GM12875 (cell line): ENCODE measurements at regions not wholly inside any gene's neighbourhood (a gene's known extent, or its start where the extent isn't known, plus 50 kb on each side); places are given as distances from the start of the nearest gene placed in this dataset.

Experiments
- H3K4me3 ChIP-seq: one replicate; pipeline ENCODE4 v1.5.1; 2011; ENCODE audit warnings: low read depth, low read length, control low read depth
- CTCF ChIP-seq: IDR thresholded peaks from 2 replicates; pipeline ENCODE4 v1.5.1; 2011; ENCODE audit warnings: low read depth, mild to moderate bottlenecking, control low read depth, inconsistent platforms, low read length, moderate library complexity, borderline replicate concordance; ENCODE audit not compliant: insufficient read depth

GRCh38 chr4:43766648-43767047 is 682.0 kb downstream of the KCTD8 start:
- TF ChIP-seq CTCF, result no peak

GRCh38 chr4:43776371-43776770 is 672.2 kb downstream of the KCTD8 start:
- TF ChIP-seq CTCF, result no peak
- no peak overlapping the region for H3K4me3 ChIP-seq

More at GRCh38 chr4:43766648-43767047, 682.0 kb downstream of the KCTD8 start:
- H3K4me3 ChIP-seq, result no peak overlapping the region

- no peak overlapping the region for H3K4me3 ChIP-seq
- TF ChIP-seq CTCF, result no peak
Measured at GRCh38 chr4:43778187-43778915, 670.3 kb downstream of the KCTD8 start.

GRCh38 chr4:43781125-43781524 is 667.5 kb downstream of the KCTD8 start:
- no peak for TF ChIP-seq CTCF

GRCh38 chr4:43782391-43782790 is 666.2 kb downstream of the KCTD8 start:
- TF ChIP-seq CTCF, result no peak
- no peak overlapping the region for H3K4me3 ChIP-seq

More at GRCh38 chr4:43781125-43781524, 667.5 kb downstream of the KCTD8 start:
- H3K4me3 ChIP-seq, result no peak overlapping the region

GRCh38 chr4:43816116-43816515 is 632.5 kb downstream of the KCTD8 start:
- H3K4me3 ChIP-seq, result no peak overlapping the region

More at GRCh38 chr4:43816116-43816515, 632.5 kb downstream of the KCTD8 start:
- no peak for TF ChIP-seq CTCF
